Progenitor cell of endocrine pancreas (in vitro differentiated cells): ENCODE measurements at regions not wholly inside any gene's neighbourhood (a gene's known extent, or its start where the extent isn't known, plus 50 kb on each side); places are given as distances from the start of the nearest gene placed in this dataset.

Experiments
- DNase-seq: peaks from one replicate; pipeline ENCODE4 v3.0.0; 2021; ENCODE audit warnings: low spot score; ENCODE audit not compliant: unreplicated experiment
- H3K27ac Mint-ChIP-seq: 2 replicates; pipeline ENCODE4 v1.8.0; 2021; ENCODE audit warnings: mild to moderate bottlenecking, moderate library complexity, mixed read lengths
- H3K27me3 Mint-ChIP-seq: 2 replicates; pipeline ENCODE4 v1.8.0; 2021; ENCODE audit warnings: mixed read lengths
- H3K36me3 Mint-ChIP-seq: 2 replicates; pipeline ENCODE4 v1.8.0; 2022; ENCODE audit warnings: mixed read lengths; ENCODE audit not compliant: insufficient read depth
- H3K4me1 Mint-ChIP-seq: 2 replicates; pipeline ENCODE4 v1.8.0; 2021; ENCODE audit warnings: low read depth, mixed read lengths
- H3K4me3 Mint-ChIP-seq: 2 replicates; pipeline ENCODE4 v1.8.0; 2021; ENCODE audit warnings: low read depth, mild to moderate bottlenecking, moderate library complexity, mixed read lengths
- H3K9me3 Mint-ChIP-seq: 2 replicates; pipeline ENCODE4 v1.8.0; 2021; ENCODE audit warnings: low read depth, mixed read lengths
- TF ChIP-seq, protein P1 (sequence below): fragments of 200-600 bp; sonication (generic); IDR thresholded peaks from one replicate; pipeline ENCODE4 v1.5.0; 2021; ENCODE audit warnings: antibody characterized with exemption, mild to moderate bottlenecking; ENCODE audit not compliant: unreplicated experiment

- Mint-ChIP-seq H3K27ac (no peak overlapping the region), H3K27me3 (peaks cover 1% of the 10 kb centered on the region), H3K9me3 (no peaks in the 10 kb centered on the region), H3K4me1 (peaks cover 29% of the 10 kb centered on the region), H3K4me3 (no peak overlapping the region), H3K36me3 (no peaks in the 10 kb centered on the region)
- TF ChIP-seq, protein P1, sequence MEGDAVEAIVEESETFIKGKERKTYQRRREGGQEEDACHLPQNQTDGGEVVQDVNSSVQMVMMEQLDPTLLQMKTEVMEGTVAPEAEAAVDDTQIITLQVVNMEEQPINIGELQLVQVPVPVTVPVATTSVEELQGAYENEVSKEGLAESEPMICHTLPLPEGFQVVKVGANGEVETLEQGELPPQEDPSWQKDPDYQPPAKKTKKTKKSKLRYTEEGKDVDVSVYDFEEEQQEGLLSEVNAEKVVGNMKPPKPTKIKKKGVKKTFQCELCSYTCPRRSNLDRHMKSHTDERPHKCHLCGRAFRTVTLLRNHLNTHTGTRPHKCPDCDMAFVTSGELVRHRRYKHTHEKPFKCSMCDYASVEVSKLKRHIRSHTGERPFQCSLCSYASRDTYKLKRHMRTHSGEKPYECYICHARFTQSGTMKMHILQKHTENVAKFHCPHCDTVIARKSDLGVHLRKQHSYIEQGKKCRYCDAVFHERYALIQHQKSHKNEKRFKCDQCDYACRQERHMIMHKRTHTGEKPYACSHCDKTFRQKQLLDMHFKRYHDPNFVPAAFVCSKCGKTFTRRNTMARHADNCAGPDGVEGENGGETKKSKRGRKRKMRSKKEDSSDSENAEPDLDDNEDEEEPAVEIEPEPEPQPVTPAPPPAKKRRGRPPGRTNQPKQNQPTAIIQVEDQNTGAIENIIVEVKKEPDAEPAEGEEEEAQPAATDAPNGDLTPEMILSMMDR, result no peak
- no peak for DNase-seq
These were observed 68.1 kb upstream of the ITPRID1 start for GRCh38 chr7:31445686-31446355.

DNA sequence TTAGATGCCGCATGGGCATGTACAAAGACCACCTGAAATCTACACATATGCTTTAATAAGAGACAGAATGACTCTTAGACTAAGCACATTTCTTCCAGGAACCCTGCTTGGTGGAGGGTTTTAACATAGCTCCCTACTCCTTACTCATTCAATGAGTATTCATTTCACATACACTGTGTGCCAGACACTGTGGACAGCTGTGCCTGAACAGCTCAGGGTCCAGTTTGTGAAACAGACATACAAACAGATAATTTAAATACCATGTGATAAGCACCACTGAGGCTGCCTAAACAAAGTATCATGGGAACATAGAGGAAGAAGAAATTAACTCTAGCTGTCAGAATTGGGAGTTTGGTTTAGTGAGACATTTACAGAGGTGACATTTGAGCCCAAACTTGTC, 65.2 kb upstream of the ITPRID1 start:
- no peak overlapping the region for H3K27ac Mint-ChIP-seq
- no peaks in the 10 kb centered on the region for H3K9me3 Mint-ChIP-seq
- peaks cover 6% of the 10 kb centered on the region for H3K27me3 Mint-ChIP-seq
- DNase-seq, result no peak
- no peaks in the 10 kb centered on the region for H3K36me3 Mint-ChIP-seq
- no peak overlapping the region for H3K4me3 Mint-ChIP-seq
- peaks cover 15% of the 10 kb centered on the region for H3K4me1 Mint-ChIP-seq
- TF ChIP-seq, protein P1, result no peak

DNA sequence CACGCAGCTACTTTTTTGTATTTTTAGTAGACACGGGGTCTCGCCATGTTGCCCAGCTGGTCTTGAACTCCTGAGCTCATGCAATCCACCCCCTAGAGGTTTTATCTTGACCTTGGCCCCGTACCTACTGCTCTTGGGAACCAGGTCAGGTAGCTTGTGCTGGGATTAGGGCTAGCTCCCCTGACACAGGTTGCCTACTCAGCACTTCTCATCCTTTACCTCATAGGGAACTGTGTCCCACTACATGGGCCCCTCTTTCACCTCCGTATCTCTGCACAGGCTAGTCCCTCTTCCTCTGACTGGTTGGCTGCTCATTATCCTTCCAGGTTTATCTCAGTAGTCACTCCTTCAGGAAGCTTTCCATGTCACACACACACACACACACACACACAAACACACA, 58.0 kb upstream of the ITPRID1 start:
- Mint-ChIP-seq H3K27me3 (peaks cover 18% of the 10 kb centered on the region), H3K4me3 (no peak overlapping the region)
- no peak for DNase-seq

DNA sequence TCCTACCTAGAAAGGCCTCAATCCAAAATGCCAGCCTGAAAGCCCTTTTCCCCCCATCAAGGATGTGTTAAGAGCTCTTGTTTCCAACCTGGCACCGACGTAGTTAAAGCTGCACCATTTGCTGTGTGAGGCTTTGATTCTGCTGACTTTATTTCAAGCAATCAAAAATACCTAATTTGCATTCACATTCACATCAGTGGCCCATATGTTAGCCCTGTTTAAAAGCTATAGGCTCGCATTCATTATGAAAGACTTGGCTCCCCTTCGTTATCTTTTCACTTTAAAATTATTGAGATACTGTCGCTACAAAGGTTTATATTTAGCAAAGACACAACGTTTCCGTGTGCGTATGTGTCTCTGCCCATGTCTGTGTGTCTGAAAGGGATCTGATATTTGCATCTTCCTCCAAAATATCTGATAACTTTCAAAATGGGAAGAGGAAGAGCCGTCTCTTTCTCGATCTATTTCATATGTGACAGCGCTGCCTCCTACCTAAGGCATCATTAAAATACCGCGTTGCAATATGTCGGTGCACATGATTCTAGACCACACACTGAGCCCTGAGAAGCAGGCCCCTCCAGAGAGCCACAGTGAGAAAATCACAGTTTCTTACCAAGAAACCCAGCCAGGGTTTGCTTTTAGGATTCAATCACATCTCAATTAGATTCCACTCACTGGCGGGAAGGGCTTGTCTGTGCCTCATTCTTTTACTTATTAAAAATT, 57.1 kb upstream of the ITPRID1 start:
- DNase-seq, result no peak
- Mint-ChIP-seq H3K4me1 (no peaks in the 10 kb centered on the region), H3K27me3 (peaks cover 17% of the 10 kb centered on the region), H3K36me3 (no peaks in the 10 kb centered on the region), H3K9me3 (no peaks in the 10 kb centered on the region), H3K4me3 (no peak overlapping the region), H3K27ac (no peak overlapping the region)
- TF ChIP-seq, protein P1, result no peak

More for the DNA sequence above, 58.0 kb upstream of the ITPRID1 start:
- no peaks in the 10 kb centered on the region for H3K4me1 Mint-ChIP-seq
- TF ChIP-seq, protein P1, result no peak
- H3K36me3 Mint-ChIP-seq, result no peaks in the 10 kb centered on the region
- no peak overlapping the region for H3K27ac Mint-ChIP-seq
- no peaks in the 10 kb centered on the region for H3K9me3 Mint-ChIP-seq

- Mint-ChIP-seq H3K36me3 (no peaks in the 10 kb centered on the region), H3K4me3 (no peak overlapping the region), H3K9me3 (no peaks in the 10 kb centered on the region), H3K27ac (no peak overlapping the region), H3K4me1 (no peaks in the 10 kb centered on the region), H3K27me3 (peaks cover 17% of the 10 kb centered on the region)
- DNase-seq, result no peak
- TF ChIP-seq, protein P1, result no peak
These were observed 56.3 kb upstream of the ITPRID1 start for GRCh38 chr7:31457551-31457950.
